OCI-LY7 (cell line): ENCODE measurements at regions not wholly inside any gene's neighbourhood (a gene's known extent, or its start where the extent isn't known, plus 50 kb on each side); places are given as distances from the start of the nearest gene placed in this dataset.

Experiments used
- BruUV-seq: library from RNA; stranded (reverse); fragments of 400-500 nt; replicated peaks from 2 replicates; lab custom pipeline; 2021; lab: Mats Ljungman, UMichigan
- CTCF ChIA-PET: fragments of 300-600 bp; sonication (Branson Sonifier 250); formaldehyde crosslinking; loops from one replicate; lab custom pipeline; 2022; ENCODE audit warnings: antibody characterized with exemption; ENCODE audit not compliant: unreplicated experiment; lab: Charles Lee
- POLR2A ChIA-PET: fragments of 300-600 bp; sonication (Branson Sonifier 250); formaldehyde crosslinking; loops from one replicate; lab custom pipeline; 2022; ENCODE audit warnings: antibody characterized with exemption; lab: Charles Lee
- DNase-seq: peaks from one replicate; pipeline ENCODE4 v3.0.0-alpha.2; 2015; ENCODE audit warnings: low spot score
- H2AFZ ChIP-seq: fragments of 200-600 bp; sonication (generic), shearing (Covaris generic); 2 replicates; pipeline ENCODE4 v1.6.1; 2014; ENCODE audit warnings: mild to moderate bottlenecking, antibody characterized with exemption, low read length, moderate library complexity
- H3K27ac ChIP-seq: fragments of 200-600 bp; sonication (generic); 2 replicates; pipeline ENCODE4 v1.5.1; 2014; ENCODE audit warnings: mixed run types, low read depth, mild to moderate bottlenecking, moderate library complexity, low read length, inconsistent platforms; ENCODE audit not compliant: poor library complexity, severe bottlenecking
- H3K36me3 ChIP-seq: fragments of 200-600 bp; sonication (generic); 2 replicates; pipeline ENCODE4 v1.6.1; 2014; ENCODE audit warnings: mild to moderate bottlenecking, antibody characterized with exemption, low read length, moderate library complexity, mixed read lengths; ENCODE audit not compliant: insufficient read depth
- H3K4me1 ChIP-seq: fragments of 200-600 bp; sonication (generic); 2 replicates; pipeline ENCODE4 v1.5.1; 2014; ENCODE audit warnings: mild to moderate bottlenecking, low read length; ENCODE audit not compliant: insufficient read depth, poor library complexity, severe bottlenecking
- H3K4me2 ChIP-seq: fragments of 200-600 bp; sonication (generic); 2 replicates; pipeline ENCODE4 v1.6.1; 2014; ENCODE audit warnings: mild to moderate bottlenecking, low read length
- H3K4me3 ChIP-seq: fragments of 200-600 bp; sonication (generic); 2 replicates; pipeline ENCODE4 v1.5.1; 2014; ENCODE audit warnings: mild to moderate bottlenecking, low read depth, low read length; ENCODE audit not compliant: poor library complexity, severe bottlenecking
- H3K79me2 ChIP-seq: fragments of 200-600 bp; sonication (generic); 2 replicates; pipeline ENCODE4 v1.6.1; 2016; ENCODE audit warnings: low read depth, mild to moderate bottlenecking, low read length, moderate library complexity, mixed read lengths; ENCODE audit not compliant: insufficient read depth
- H3K9me2 ChIP-seq: fragments of 200-600 bp; sonication (generic); 2 replicates; pipeline ENCODE4 v1.6.1; 2016; ENCODE audit warnings: mild to moderate bottlenecking, low read length, mixed read lengths; ENCODE audit not compliant: insufficient read depth
- H3K9me3 ChIP-seq: fragments of 200-600 bp; sonication (generic); 2 replicates; pipeline ENCODE4 v1.6.1; 2014; ENCODE audit warnings: mild to moderate bottlenecking, mixed run types, low read length, mixed read lengths
- H4K20me1 ChIP-seq: fragments of 200-600 bp; sonication (generic); 2 replicates; pipeline ENCODE4 v1.6.1; 2014; ENCODE audit warnings: mild to moderate bottlenecking, antibody characterized with exemption, low read length, moderate library complexity, mixed read lengths; ENCODE audit not compliant: insufficient read depth
- CTCF ChIP-seq: fragments of 200-600 bp; sonication (generic); conservative IDR thresholded peaks from 2 replicates; pipeline ENCODE4 v1.5.1; 2014; ENCODE audit warnings: mild to moderate bottlenecking, antibody characterized with exemption, low read length, moderate library complexity, mixed read lengths
- EZH2phosphoT487 ChIP-seq: fragments of 200-600 bp; sonication (generic); IDR thresholded peaks from 2 replicates; pipeline ENCODE4 v1.6.1; 2018; ENCODE audit warnings: low read depth, borderline replicate concordance, mild to moderate bottlenecking, mixed run types, antibody characterized with exemption, low read length, moderate library complexity, mixed read lengths
- intact Hi-C: fragments of 100-400 bp; cut with micrococcal nuclease; formaldehyde crosslinking; loops from one replicate; pipeline ENCODE4 v1.10.0; 2022; ENCODE audit not compliant: unreplicated experiment

- Histone ChIP-seq H3K36me3 (no peaks in the 10 kb centered on the region), H3K27ac (no peak overlapping the region), H2AFZ (no peak overlapping the region), H3K4me1 (no peaks in the 10 kb centered on the region), H4K20me1 (no peaks in the 10 kb centered on the region), H3K79me2 (no peaks in the 10 kb centered on the region), H3K4me3 (no peak overlapping the region), H3K9me3 (no peaks in the 10 kb centered on the region), H3K4me2 (no peak overlapping the region), H3K9me2 (no peaks in the 10 kb centered on the region)
- BruUV-seq, result no TSS peak
- ChIA-PET POLR2A (no interaction called here), CTCF (no interaction called here)
- no peak for DNase-seq
- intact Hi-C loops, result no loop called here
- TF ChIP-seq EZH2phosphoT487, result no peak
- no peak for TF ChIP-seq CTCF
These were observed 121.2 kb upstream of the ANKRD28 start for GRCh38 chr3:15918988-15919387.

GRCh38 chr3:15919971-15920370, 122.2 kb upstream of the ANKRD28 start:
- no peak overlapping the region for H3K4me2 ChIP-seq
- no peak overlapping the region for H3K4me3 ChIP-seq
- no peak overlapping the region for H3K27ac ChIP-seq
- H3K4me1 ChIP-seq, result no peaks in the 10 kb centered on the region
- H2AFZ ChIP-seq, result no peak overlapping the region
- ChIA-PET POLR2A (interaction anchor here (1.1 kb wide), 1 partner anchor 289 kb away, joined by 3 read pairs; no protein-coding TSS in a partner anchor), CTCF (no interaction called here)
- no peaks in the 10 kb centered on the region for H3K79me2 ChIP-seq
- H3K9me3 ChIP-seq, result no peaks in the 10 kb centered on the region
- no TSS peak for BruUV-seq
- intact Hi-C loops, result no loop called here
- no peaks in the 10 kb centered on the region for H4K20me1 ChIP-seq
- TF ChIP-seq CTCF, result no peak
- no peak for TF ChIP-seq EZH2phosphoT487
- no peaks in the 10 kb centered on the region for H3K9me2 ChIP-seq
- no peak for DNase-seq
- H3K36me3 ChIP-seq, result no peaks in the 10 kb centered on the region

GRCh38 chr3:15923640-15924405, 126.0 kb upstream of the ANKRD28 start:
- Histone ChIP-seq H3K9me3 (no peaks in the 10 kb centered on the region), H3K27ac (no peak overlapping the region), H3K4me1 (no peaks in the 10 kb centered on the region), H4K20me1 (no peaks in the 10 kb centered on the region), H3K9me2 (no peaks in the 10 kb centered on the region), H3K36me3 (no peaks in the 10 kb centered on the region), H3K4me3 (no peak overlapping the region), H2AFZ (no peak overlapping the region), H3K4me2 (no peak overlapping the region), H3K79me2 (no peaks in the 10 kb centered on the region)
- POLR2A ChIA-PET, result interaction anchor here (0.6 to 0.7 kb wide), 2 partner anchors 229 to 390 kb away, joined by 3 read pairs; no protein-coding TSS in a partner anchor
- no TSS peak for BruUV-seq
- no peak for TF ChIP-seq CTCF
- no peak for TF ChIP-seq EZH2phosphoT487
- CTCF ChIA-PET, result no interaction called here
- no peak for DNase-seq
- intact Hi-C loops, result no loop called here
